Liver (tissue), 8 donors: ENCODE measurements at regions not wholly inside any gene's neighbourhood (a gene's known extent, or its start where the extent isn't known, plus 50 kb on each side); places are given as distances from the start of the nearest gene placed in this dataset.

Source experiments
- DNase-seq: peaks from one replicate; pipeline ENCODE4 v3.0.0-alpha.2; 2017; ENCODE audit warnings: low spot score
- H3K27ac ChIP-seq, 2 donors: one replicate each; pipeline ENCODE4 v1.7.0; 2013; ENCODE audit warnings: inconsistent platforms in 2 of 2, low read length in 2 of 2, control low read depth in 1 of 2, low read depth in 1 of 2, mild to moderate bottlenecking in 1 of 2
- H3K27me3 ChIP-seq, 4 donors: one replicate each; pipeline versions ENCODE4 v1.6.1 to v1.7.0; 2013; ENCODE audit warnings: low read length in 3 of 4, inconsistent platforms in 1 of 4, mild to moderate bottlenecking in 1 of 4, moderate library complexity in 1 of 4; ENCODE audit not compliant: control insufficient read depth in 4 of 4, insufficient read depth in 4 of 4
- H3K36me3 ChIP-seq, 4 donors: one replicate each; pipeline versions ENCODE4 v1.6.1 to v1.7.0; 2013; ENCODE audit warnings: low read length in 3 of 4, mild to moderate bottlenecking in 3 of 4, low read depth in 1 of 4, moderate library complexity in 1 of 4; ENCODE audit not compliant: control insufficient read depth in 4 of 4, insufficient read depth in 3 of 4
- H3K4me1 ChIP-seq, 4 donors: one replicate each; pipeline versions ENCODE4 v1.6.1 to v1.7.0; 2013; ENCODE audit warnings: low read length in 3 of 4, mild to moderate bottlenecking in 3 of 4, moderate library complexity in 1 of 4; ENCODE audit not compliant: control insufficient read depth in 4 of 4, insufficient read depth in 4 of 4
- H3K4me3 ChIP-seq, 3 donors: one replicate each; pipeline versions ENCODE4 v1.6.1 to v1.7.0; 2013; ENCODE audit warnings: low read length in 3 of 3, control low read depth in 1 of 3, low read depth in 1 of 3, mild to moderate bottlenecking in 1 of 3
- H3K9ac ChIP-seq, 2 donors: one replicate each; pipeline ENCODE4 v1.7.0; 2013; ENCODE audit warnings: low read length in 2 of 2, mild to moderate bottlenecking in 2 of 2, moderate library complexity in 2 of 2, control low read depth in 1 of 2, low read depth in 1 of 2
- H3K9me3 ChIP-seq, 4 donors: one replicate each; pipeline versions ENCODE4 v1.6.1 to v1.7.0; 2013; ENCODE audit warnings: low read length in 3 of 4; ENCODE audit not compliant: control insufficient read depth in 4 of 4
- ATF3 ChIP-seq: IDR thresholded peaks from 2 replicates; pipeline ENCODE4 v1.6.1; 2016; ENCODE audit warnings: antibody characterized with exemption
- CTCF ChIP-seq: fragments of 150-350 bp; IDR thresholded peaks from 2 replicates; pipeline ENCODE4 v1.5.1; 2017; ENCODE audit warnings: improper control_type of control experiment, low read depth, low read length; ENCODE audit not compliant: missing input control
- EGR1 ChIP-seq, 2 donors: IDR thresholded peaks; 2 replicates each; pipeline ENCODE4 v1.6.1; 2016 to 2018; ENCODE audit warnings: antibody characterized with exemption in 2 of 2, low read depth in 2 of 2
- FOXA1 ChIP-seq: IDR thresholded peaks from 2 replicates; pipeline ENCODE4 v1.6.1; 2016; ENCODE audit warnings: antibody characterized with exemption
- FOXA2 ChIP-seq: IDR thresholded peaks from 2 replicates; pipeline ENCODE4 v1.6.1; 2016; ENCODE audit warnings: antibody characterized with exemption
- GABPA ChIP-seq, 2 donors: IDR thresholded peaks in 1 of 2; conservative IDR thresholded peaks in 1 of 2; 2 replicates each; pipeline ENCODE4 v1.6.1; 2016; ENCODE audit warnings: antibody characterized with exemption in 2 of 2, mild to moderate bottlenecking in 1 of 2, moderate library complexity in 1 of 2
- HNF4G ChIP-seq: IDR thresholded peaks from 2 replicates; pipeline ENCODE4 v1.6.1; 2016; ENCODE audit warnings: antibody characterized with exemption
- JUND ChIP-seq, 2 donors: IDR thresholded peaks; 2 replicates each; pipeline ENCODE4 v1.6.1; 2016; ENCODE audit warnings: antibody characterized with exemption in 2 of 2
- MAX ChIP-seq: IDR thresholded peaks from 2 replicates; pipeline ENCODE4 v1.6.1; 2016; ENCODE audit warnings: antibody characterized with exemption
- NR2F2 ChIP-seq: IDR thresholded peaks from 2 replicates; pipeline ENCODE4 v1.6.1; 2016; ENCODE audit warnings: antibody characterized with exemption
- RAD21 ChIP-seq, 2 donors: IDR thresholded peaks; 2 replicates each; pipeline ENCODE4 v1.6.1; 2016; ENCODE audit warnings: antibody characterized with exemption in 2 of 2, mild to moderate bottlenecking in 2 of 2
- REST ChIP-seq: IDR thresholded peaks from 2 replicates; pipeline ENCODE4 v1.6.1; 2016; ENCODE audit warnings: antibody characterized with exemption, mild to moderate bottlenecking
- RXRA ChIP-seq, 2 donors: IDR thresholded peaks; 2 replicates each; pipeline ENCODE4 v1.6.1; 2017 to 2018; ENCODE audit warnings: antibody characterized with exemption in 2 of 2, mild to moderate bottlenecking in 1 of 2
- SP1 ChIP-seq: IDR thresholded peaks from 2 replicates; pipeline ENCODE4 v1.6.1; 2018; ENCODE audit warnings: antibody characterized with exemption, mild to moderate bottlenecking
- YY1 ChIP-seq: IDR thresholded peaks from 2 replicates; pipeline ENCODE4 v1.6.1; 2016; ENCODE audit warnings: antibody characterized with exemption, mild to moderate bottlenecking
- ZBTB33 ChIP-seq: IDR thresholded peaks from 2 replicates; pipeline ENCODE4 v1.6.1; 2016; ENCODE audit warnings: antibody characterized with exemption
- WGBS: extraction: QIAGEN DNeasy Blood & Tissue Kit; methylation state at CpG from one replicate; pipeline ENCODE4 v1.1.7; 2013; 5-methylcytosine and 5-hydroxymethylcytosine counted together
- donor health status: healthy.
- donor health status: healthy.
- donor health status: healthy.
- donor health status: healthy.
- donor health status: healthy.

- H3K4me1 ChIP-seq: no peaks in the 10 kb centered on the region
- no peak for DNase-seq
- no peak overlapping the region for H3K27ac ChIP-seq
- H3K36me3 ChIP-seq: no peaks in the 10 kb centered on the region
- TF ChIP-seq SP1 (no peak), MAX (no peak), ZBTB33 (no peak), FOXA2 (no peak), ATF3 (no peak), JUND (IDR thresholded peaks at IDR 0.05) (no peak), CTCF (no peak), YY1 (no peak), RXRA (IDR thresholded peaks at IDR 0.05) (no peak), RAD21 (IDR thresholded peaks at IDR 0.05) (no peak), HNF4G (no peak), REST (no peak), GABPA (IDR thresholded peaks at IDR 0.05 in 1 of 2, conservative IDR thresholded peaks at IDR 0.05 in 1 of 2) (no peak), NR2F2 (no peak), FOXA1 (no peak)
- H3K4me3 ChIP-seq: no peak overlapping the region
- H3K27me3 ChIP-seq: no peaks in the 10 kb centered on the region
- H3K9me3 ChIP-seq: peaks cover 0 to 7% (median 3%) of the 10 kb centered on the region in 4 donors
- no peak overlapping the region for H3K9ac ChIP-seq
These were observed 286.6 kb downstream of the DTWD2 start for GRCh38 chr5:118701791-118702190.

- 45% methylated on average over 2 of the region's 2 CpGs for WGBS
- H3K4me1 ChIP-seq: no peaks in the 10 kb centered on the region
- peaks cover 0 to 7% (median 3%) of the 10 kb centered on the region in 4 donors for H3K9me3 ChIP-seq
- no peaks in the 10 kb centered on the region for H3K36me3 ChIP-seq
- H3K9ac ChIP-seq: no peak overlapping the region
- no peak for DNase-seq
- no peak overlapping the region for H3K27ac ChIP-seq
- no peaks in the 10 kb centered on the region for H3K27me3 ChIP-seq
- no peak overlapping the region for H3K4me3 ChIP-seq
- no peak for TF ChIP-seq FOXA2
- no peak for TF ChIP-seq ATF3
- no peak for TF ChIP-seq RXRA (IDR thresholded peaks at IDR 0.05)
- no peak for TF ChIP-seq FOXA1
- TF ChIP-seq JUND (IDR thresholded peaks at IDR 0.05): no peak
- no peak for TF ChIP-seq NR2F2
- no peak for TF ChIP-seq YY1
- no peak for TF ChIP-seq RAD21 (IDR thresholded peaks at IDR 0.05)
- no peak for TF ChIP-seq EGR1 (IDR thresholded peaks at IDR 0.05; ENCODE audit: low read depth in 2 of 2)
- TF ChIP-seq CTCF: no peak
- no peak for TF ChIP-seq HNF4G
- TF ChIP-seq REST: no peak
These were observed 287.8 kb downstream of the DTWD2 start for GRCh38 chr5:118700510-118700909.
